AG04450 (cell line): ENCODE measurements at regions not wholly inside any gene's neighbourhood (a gene's known extent, or its start where the extent isn't known, plus 50 kb on each side); places are given as distances from the start of the nearest gene placed in this dataset.
"Not testable (repeated sequence)": the region's sequence is repeated elsewhere in the genome, so short reads cannot be mapped to it uniquely, and the experiment has no call there.

Experiments
- CTCF ChIA-PET: fragments of 300-600, 350-600 bp; formaldehyde crosslinking; extraction: SDS; loops from one replicate; lab custom pipeline; 2022; ENCODE audit warnings: antibody characterized with exemption, inconsistent platforms; lab: Charles Lee
- POLR2A ChIA-PET: fragments of 350-600 bp; formaldehyde crosslinking; extraction: SDS; loops from one replicate; lab custom pipeline; 2021; ENCODE audit warnings: antibody characterized with exemption, inconsistent platforms; lab: Yijun Ruan, JAX
- DNase-seq: peaks from one replicate; pipeline ENCODE4 v3.0.0-alpha.2; 2011; ENCODE audit warnings: low read depth, low spot score
- H3K27ac ChIP-seq: one replicate; pipeline ENCODE4 v1.5.1; 2012; ENCODE audit warnings: low read depth, low read length, control low read depth
- H3K27me3 ChIP-seq: one replicate; pipeline ENCODE4 v1.6.0; 2012; ENCODE audit warnings: low read length; ENCODE audit not compliant: control insufficient read depth, insufficient read depth
- H3K4me3 ChIP-seq: 2 replicates; pipeline ENCODE4 v1.5.1; 2011; ENCODE audit warnings: mild to moderate bottlenecking, low read depth, low read length, control low read depth
- H3K9me3 ChIP-seq: 2 replicates; pipeline ENCODE4 v1.5.1; 2012; ENCODE audit warnings: low read length; ENCODE audit not compliant: control insufficient read depth, insufficient read depth
- TF ChIP-seq, protein P1 (sequence below): IDR thresholded peaks from 2 replicates; pipeline ENCODE4 v1.5.1; 2011; ENCODE audit warnings: low read depth, low read length, control low read depth, inconsistent platforms

- POLR2A ChIA-PET, result no interaction called here
- no peak for DNase-seq
- no peak overlapping the region for H3K27ac ChIP-seq
- no peaks in the 10 kb centered on the region for H3K27me3 ChIP-seq
- H3K4me3 ChIP-seq, result no peak overlapping the region
- H3K9me3 ChIP-seq, result no peaks in the 10 kb centered on the region
- CTCF ChIA-PET, result no interaction called here
- TF ChIP-seq, protein P1, sequence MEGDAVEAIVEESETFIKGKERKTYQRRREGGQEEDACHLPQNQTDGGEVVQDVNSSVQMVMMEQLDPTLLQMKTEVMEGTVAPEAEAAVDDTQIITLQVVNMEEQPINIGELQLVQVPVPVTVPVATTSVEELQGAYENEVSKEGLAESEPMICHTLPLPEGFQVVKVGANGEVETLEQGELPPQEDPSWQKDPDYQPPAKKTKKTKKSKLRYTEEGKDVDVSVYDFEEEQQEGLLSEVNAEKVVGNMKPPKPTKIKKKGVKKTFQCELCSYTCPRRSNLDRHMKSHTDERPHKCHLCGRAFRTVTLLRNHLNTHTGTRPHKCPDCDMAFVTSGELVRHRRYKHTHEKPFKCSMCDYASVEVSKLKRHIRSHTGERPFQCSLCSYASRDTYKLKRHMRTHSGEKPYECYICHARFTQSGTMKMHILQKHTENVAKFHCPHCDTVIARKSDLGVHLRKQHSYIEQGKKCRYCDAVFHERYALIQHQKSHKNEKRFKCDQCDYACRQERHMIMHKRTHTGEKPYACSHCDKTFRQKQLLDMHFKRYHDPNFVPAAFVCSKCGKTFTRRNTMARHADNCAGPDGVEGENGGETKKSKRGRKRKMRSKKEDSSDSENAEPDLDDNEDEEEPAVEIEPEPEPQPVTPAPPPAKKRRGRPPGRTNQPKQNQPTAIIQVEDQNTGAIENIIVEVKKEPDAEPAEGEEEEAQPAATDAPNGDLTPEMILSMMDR, result no peak
Observed at GRCh38 chr1:91104712-91105111, 82.9 kb upstream of the ZNF644 start.

- DNase-seq, result no peak
- ChIA-PET POLR2A (no interaction called here), CTCF (no interaction called here)
- no peaks in the 10 kb centered on the region for H3K27me3 ChIP-seq
- H3K27ac ChIP-seq, result no peak overlapping the region
- TF ChIP-seq, protein P1, result no peak
- H3K4me3 ChIP-seq, result no peak overlapping the region
- no peaks in the 10 kb centered on the region for H3K9me3 ChIP-seq
Observed at GRCh38 chr1:91101328-91101727, 79.5 kb upstream of the ZNF644 start.

DNA sequence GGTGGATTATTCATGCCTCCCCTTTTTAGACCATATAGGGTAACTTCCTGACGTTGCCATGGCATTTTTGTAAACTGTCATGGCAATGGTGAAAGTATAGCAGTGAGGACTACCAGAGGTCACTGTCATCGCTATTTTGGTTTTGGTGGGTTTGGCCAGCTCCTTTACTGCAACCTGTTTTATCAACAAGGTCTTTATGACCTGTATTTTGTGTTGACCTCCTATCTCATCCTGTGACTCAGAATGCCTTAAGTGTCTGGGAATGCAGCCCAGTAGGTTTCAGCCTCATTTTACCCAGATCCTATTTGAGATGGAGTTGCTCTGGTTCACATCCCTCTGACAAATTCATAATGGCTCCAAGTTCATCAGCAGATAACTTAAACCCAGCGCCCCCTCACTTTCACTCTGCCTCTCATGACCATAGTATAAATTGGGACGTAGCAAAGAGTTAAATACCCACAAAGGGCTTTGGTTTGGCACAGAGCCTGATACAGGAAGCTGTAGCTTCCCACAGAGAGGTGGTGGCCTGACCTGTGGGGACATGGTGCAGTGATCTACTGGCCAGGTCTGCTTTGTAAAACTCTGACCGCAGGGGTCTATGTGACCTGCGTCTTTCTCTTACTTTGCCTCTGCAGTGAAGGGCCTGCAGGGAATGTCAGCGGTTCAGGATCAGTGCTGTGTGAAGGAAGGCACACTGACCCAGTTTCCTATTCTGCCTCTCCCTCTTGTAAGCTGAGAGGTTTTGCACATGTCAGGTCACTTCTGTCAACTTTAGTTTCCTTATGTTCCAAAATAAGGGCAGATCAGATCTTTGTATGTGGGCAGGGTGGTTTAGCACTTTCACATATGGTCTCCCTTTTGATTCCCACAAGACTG, 78.1 kb upstream of the ZNF644 start:
- Histone ChIP-seq H3K27me3 (no peaks in the 10 kb centered on the region), H3K9me3 (no peaks in the 10 kb centered on the region; the same call in 1 of the 2 replicates), H3K4me3 (no peak overlapping the region), H3K27ac (no peak overlapping the region)
- CTCF ChIA-PET, result no interaction called here
- DNase-seq, result no peak
- TF ChIP-seq, protein P1, result no peak
- POLR2A ChIA-PET, result no interaction called here

- H3K27me3 ChIP-seq, result no peaks in the 10 kb centered on the region
- H3K4me3 ChIP-seq, result no peak overlapping the region
- no peak overlapping the region for H3K27ac ChIP-seq
- POLR2A ChIA-PET, result no interaction called here
- DNase-seq, result no peak
- H3K9me3 ChIP-seq, result no peaks in the 10 kb centered on the region; the same call in 1 of the 2 replicates
- TF ChIP-seq, protein P1, result no peak
- CTCF ChIA-PET, result no interaction called here
Observed at GRCh38 chr1:91098299-91098906, 76.6 kb upstream of the ZNF644 start.

- H3K9me3 ChIP-seq, DNase-seq, POLR2A ChIA-PET, H3K4me3 ChIP-seq, H3K27me3 ChIP-seq, CTCF ChIA-PET, H3K27ac ChIP-seq: not testable (repeated sequence)
Observed at GRCh38 chr1:91095321-91095720, 73.5 kb upstream of the ZNF644 start.
